ENCODE measurements at regions not wholly inside any gene's neighbourhood (a gene's known extent, or its start where the extent isn't known, plus 50 kb on each side); places are given as distances from the start of the nearest gene placed in this dataset.
A peak's percentile ranks its signal among the peaks of the same experiment; 100 is the strongest.

GRCh38 chr9:13674926-13675637 lies 395.6 kb upstream of the MPDZ start:
- ATAC-seq (no peak), FAIRE-seq (no peak), DNase-seq (ENCODE audit: low read depth in 1 of 2, low spot score in 1 of 2) (no peak)
- Histone ChIP-seq H3K27ac (no peak overlapping the region), H3K4me2 (no peak overlapping the region), H3K4me3 (no peak overlapping the region), H3K4me1 (no peaks in the 10 kb centered on the region), H3K9me3 (no peaks in the 10 kb centered on the region)
- 26% methylated on average over 6 of the region's 7 CpGs for WGBS (ENCODE audit: missing lambda C conversion rate)
- TF ChIP-seq ZSCAN20 (CRISPR knock-in tag; IDR thresholded peaks at IDR 0.05) (no peak), FOXS1 (CRISPR knock-in tag; IDR thresholded peaks at IDR 0.05) (no peak), MYC (IDR thresholded peaks at IDR 0.05; ENCODE audit: borderline replicate concordance, low read length) (no peak), ELK1 (IDR thresholded peaks at IDR 0.05; ENCODE audit: low read depth, low read length) (no peak), TP53 (CRISPR knock-in tag; IDR thresholded peaks at IDR 0.05) (no peak), TFCP2L1 (CRISPR knock-in tag; IDR thresholded peaks at IDR 0.05) (no peak), RNF2 (IDR thresholded peaks at IDR 0.05; ENCODE audit: borderline replicate concordance, low read depth) (no peak), RAD21 (conservative IDR thresholded peaks at IDR 0.05 in 1 of 2, IDR thresholded peaks at IDR 0.05 in 1 of 2) (no peak), CBX2 (IDR thresholded peaks at IDR 0.05; ENCODE audit: borderline replicate concordance, low read depth) (no peak), BHLHE40 (IDR thresholded peaks at IDR 0.05; ENCODE audit: low read depth, low read length) (no peak), HEYL (CRISPR knock-in tag; IDR thresholded peaks at IDR 0.05) (no peak)
- ChIA-PET POLR2A (no interaction called here), CTCF (no interaction called here)

DNA sequence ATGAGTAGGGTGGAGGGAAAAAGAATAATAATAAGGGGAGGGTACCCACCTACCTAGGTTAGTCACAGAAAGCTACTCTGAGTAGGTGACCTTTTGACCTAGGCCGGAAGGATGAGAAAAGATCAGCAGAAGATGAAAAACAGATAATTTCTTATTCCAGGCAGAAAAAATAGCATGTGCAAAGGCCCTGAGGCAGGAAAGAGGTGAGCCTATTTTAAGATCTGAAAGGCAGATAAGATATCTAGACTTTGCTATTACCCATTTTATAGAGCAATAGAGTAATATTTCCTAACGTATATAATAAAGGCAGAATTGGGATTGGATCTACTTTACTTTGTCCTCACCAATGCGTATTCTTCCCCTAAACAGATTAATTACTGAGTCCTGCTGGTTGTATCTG lies 393.9 kb upstream of the MPDZ start:
- no peak overlapping the region for H3K4me2 ChIP-seq
- CTCF ChIA-PET: no interaction called here
- no peaks in the 10 kb centered on the region for H3K4me1 ChIP-seq
- FAIRE-seq: no peak
- ATAC-seq: no peak
- TF ChIP-seq BHLHE40 (IDR thresholded peaks at IDR 0.05; ENCODE audit: low read depth, low read length) (no peak), TFCP2L1 (CRISPR knock-in tag; IDR thresholded peaks at IDR 0.05) (no peak), POLR2A (IDR thresholded peaks at IDR 0.05; ENCODE audit: low read length) (no peak), CHD2 (IDR thresholded peaks at IDR 0.05; ENCODE audit: low read length, partially characterized antibody) (no peak), ESRRA (IDR thresholded peaks at IDR 0.05; ENCODE audit: borderline replicate concordance, low read length) (no peak), SMC3 (IDR thresholded peaks at IDR 0.05) (no peak), POLR2AphosphoS2 (conservative IDR thresholded peaks at IDR 0.05; ENCODE audit: low read length) (no peak)
- H3K27ac ChIP-seq: no peak overlapping the region
- 64% methylated on average over 3 of the region's 3 CpGs for WGBS (ENCODE audit: missing lambda C conversion rate)
- POLR2A ChIA-PET: no interaction called here
- DNase-seq (ENCODE audit: low read depth in 1 of 2, low spot score in 1 of 2): no peak
- no peak overlapping the region for H3K4me3 ChIP-seq
- peaks cover 13% of the 10 kb centered on the region; the same call in 1 of the 3 replicates for H3K9me3 ChIP-seq

DNA sequence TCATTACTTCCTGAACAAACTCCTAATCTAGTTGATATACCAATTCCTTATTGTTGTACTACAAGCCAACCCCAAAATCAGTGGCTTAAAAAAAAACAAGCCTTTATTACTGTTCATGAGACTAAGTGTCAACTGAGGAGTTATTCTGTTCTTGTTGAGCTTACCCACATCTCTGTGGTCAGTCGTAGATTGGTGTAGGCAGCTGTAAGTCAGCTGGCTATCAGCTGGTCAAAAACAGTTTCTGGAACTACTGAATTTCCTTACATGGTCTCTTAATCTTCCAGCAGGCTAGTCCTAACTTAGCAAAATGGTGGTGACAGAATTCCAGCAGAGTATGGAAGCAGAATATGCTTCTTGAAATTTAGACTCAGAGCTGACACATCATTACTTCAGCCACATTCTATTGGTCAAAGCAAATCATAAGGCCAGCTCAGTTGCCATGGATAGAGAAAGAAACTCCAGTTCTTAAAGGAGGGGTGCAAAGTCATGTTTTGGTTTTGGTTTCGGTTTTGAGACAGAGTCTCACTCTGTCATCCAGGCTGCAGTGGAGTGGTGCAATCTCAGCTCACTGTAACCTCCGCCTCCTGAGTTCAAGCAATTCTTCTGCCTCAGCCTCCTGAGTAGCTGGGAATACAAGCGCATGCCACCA lies 386.1 kb upstream of the MPDZ start:
- Histone ChIP-seq H3K4me3 (no peak overlapping the region), H3K4me1 (no peaks in the 10 kb centered on the region), H3K9me3 (peaks cover 17% of the 10 kb centered on the region; the same call in 1 of the 3 replicates), H3K4me2 (peak overlapping the region; percentile 41; the same call in 2 of the 3 replicates), H3K27ac (no peak overlapping the region)
- CTCF ChIA-PET: no interaction called here
- TF ChIP-seq CBX2 (IDR thresholded peaks at IDR 0.05; ENCODE audit: borderline replicate concordance, low read depth) (no peak), TFCP2L1 (CRISPR knock-in tag; IDR thresholded peaks at IDR 0.05) (no peak), POLR2AphosphoS2 (conservative IDR thresholded peaks at IDR 0.05; ENCODE audit: low read length) (no peak), EP300 (IDR thresholded peaks at IDR 0.05) (no peak), EHMT2 (IDR thresholded peaks at IDR 0.05; ENCODE audit: low read depth) (no peak)
- FAIRE-seq: peak; percentile 32
- POLR2A ChIA-PET: no interaction called here
- DNase-seq (ENCODE audit: low read depth in 1 of 2, low spot score in 1 of 2): peak in 1 of 2 experiments; percentile 3
- WGBS (ENCODE audit: missing lambda C conversion rate): 55% methylated on average over 4 of the region's 4 CpGs
- no peak; a peak in 1 of 6 replicates for ATAC-seq

DNA sequence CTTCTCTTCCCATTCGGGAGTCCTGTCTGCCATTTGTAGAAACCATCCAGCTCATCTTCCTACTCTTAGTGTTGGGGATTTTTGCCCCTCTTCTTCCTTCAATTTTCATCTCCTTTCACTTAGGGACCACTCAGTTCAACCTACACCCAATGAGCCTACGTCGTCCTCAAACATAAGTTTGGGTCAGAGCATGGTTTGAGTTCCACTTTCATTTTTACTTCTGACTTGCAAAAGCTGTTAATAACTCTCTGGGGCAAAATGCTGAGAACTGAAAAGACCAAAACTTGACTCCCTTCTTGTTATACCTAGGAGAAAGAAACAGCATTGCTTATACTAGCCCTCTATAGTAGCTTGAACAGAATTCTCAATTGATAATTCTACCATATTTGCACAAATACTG lies 381.5 kb upstream of the MPDZ start:
- ATAC-seq: no peak
- ChIA-PET CTCF (interaction anchor here (1.0 kb wide), 1 partner anchor 9 kb away, joined by 3 read pairs; no protein-coding TSS in a partner anchor), POLR2A (no interaction called here)
- Histone ChIP-seq H3K27ac (no peak overlapping the region), H3K4me3 (no peak overlapping the region), H3K4me1 (no peaks in the 10 kb centered on the region), H3K9me3 (no peaks in the 10 kb centered on the region), H3K4me2 (peak overlapping the region; percentile 51; the same call in 2 of the 3 replicates)
- no peak for DNase-seq (ENCODE audit: low read depth in 1 of 2, low spot score in 1 of 2)
- TF ChIP-seq RAD21 (conservative IDR thresholded peaks at IDR 0.05 in 1 of 2, IDR thresholded peaks at IDR 0.05 in 1 of 2) (no peak), EHF (CRISPR knock-in tag; IDR thresholded peaks at IDR 0.05) (no peak), FOXS1 (CRISPR knock-in tag; IDR thresholded peaks at IDR 0.05) (no peak), HEYL (CRISPR knock-in tag; IDR thresholded peaks at IDR 0.05) (no peak), FOSB (CRISPR knock-in tag; IDR thresholded peaks at IDR 0.05) (no peak), MAFK (IDR thresholded peaks at IDR 0.05; ENCODE audit: partially characterized antibody) (no peak), HOXB13 (CRISPR knock-in tag; IDR thresholded peaks at IDR 0.05; ENCODE audit: low read depth) (no peak), BHLHE40 (IDR thresholded peaks at IDR 0.05; ENCODE audit: low read depth, low read length) (no peak), CHD4 (IDR thresholded peaks at IDR 0.05; ENCODE audit: borderline replicate concordance) (no peak), NR3C1 (IDR thresholded peaks at IDR 0.05) (no peak), CHD2 (IDR thresholded peaks at IDR 0.05; ENCODE audit: low read length, partially characterized antibody) (no peak), POLR2A (IDR thresholded peaks at IDR 0.05; ENCODE audit: low read length) (no peak), PHF8 (IDR thresholded peaks at IDR 0.05; ENCODE audit: borderline replicate concordance, low read depth) (no peak)
- FAIRE-seq: no peak
- WGBS (ENCODE audit: missing lambda C conversion rate): 3% methylated on average over 3 of the region's 3 CpGs

Data from A549 (cell line).